Medulla oblongata (tissue), 1 donor: ENCODE measurements at regions not wholly inside any gene's neighbourhood (a gene's known extent, or its start where the extent isn't known, plus 50 kb on each side); places are given as distances from the start of the nearest gene placed in this dataset.
A peak's percentile ranks its signal among the peaks of the same experiment; 100 is the strongest.
"Not testable (repeated sequence)": the region's sequence is repeated elsewhere in the genome, so short reads cannot be mapped to it uniquely, and the experiment has no call there.

Experiments used
- DNase-seq: peaks from one replicate; pipeline ENCODE4 v3.0.0-alpha.2; 2015; ENCODE audit errors: extremely low spot score

- DNase-seq, result no peak
Measured at GRCh38 chr14:50018201-50018932, 98.0 kb downstream of the VCPKMT start.

GRCh38 chr14:50018933-50019210 lies 97.5 kb downstream of the VCPKMT start:
- DNase-seq, result no peak

- DNase-seq, result no peak
Measured at GRCh38 chr14:50020184-50020583, 96.2 kb downstream of the VCPKMT start.

GRCh38 chr14:50020799-50021198 lies 95.6 kb downstream of the VCPKMT start:
- no peak for DNase-seq

GRCh38 chr14:50021261-50022031 lies 94.9 kb downstream of the VCPKMT start:
- no peak for DNase-seq

DNA sequence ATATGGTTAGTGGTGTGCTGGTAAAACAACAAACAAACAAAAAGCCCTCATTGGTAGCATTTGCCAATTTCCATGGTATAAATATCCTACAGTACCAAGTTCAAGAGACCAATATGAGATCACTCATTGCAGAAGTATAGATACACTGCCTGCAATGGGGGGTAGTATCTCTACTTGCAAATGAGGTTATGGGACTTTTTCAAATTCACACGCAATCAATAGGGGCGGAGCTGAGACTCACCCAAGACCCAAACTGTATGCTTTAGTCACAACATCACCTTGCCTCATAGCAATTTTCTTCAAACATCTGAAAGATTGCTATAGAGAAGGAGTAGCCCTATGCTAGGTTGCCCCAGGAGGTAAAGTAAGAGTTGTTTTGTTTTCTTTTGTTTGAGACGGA lies 93.7 kb downstream of the VCPKMT start:
- no peak for DNase-seq

DNA sequence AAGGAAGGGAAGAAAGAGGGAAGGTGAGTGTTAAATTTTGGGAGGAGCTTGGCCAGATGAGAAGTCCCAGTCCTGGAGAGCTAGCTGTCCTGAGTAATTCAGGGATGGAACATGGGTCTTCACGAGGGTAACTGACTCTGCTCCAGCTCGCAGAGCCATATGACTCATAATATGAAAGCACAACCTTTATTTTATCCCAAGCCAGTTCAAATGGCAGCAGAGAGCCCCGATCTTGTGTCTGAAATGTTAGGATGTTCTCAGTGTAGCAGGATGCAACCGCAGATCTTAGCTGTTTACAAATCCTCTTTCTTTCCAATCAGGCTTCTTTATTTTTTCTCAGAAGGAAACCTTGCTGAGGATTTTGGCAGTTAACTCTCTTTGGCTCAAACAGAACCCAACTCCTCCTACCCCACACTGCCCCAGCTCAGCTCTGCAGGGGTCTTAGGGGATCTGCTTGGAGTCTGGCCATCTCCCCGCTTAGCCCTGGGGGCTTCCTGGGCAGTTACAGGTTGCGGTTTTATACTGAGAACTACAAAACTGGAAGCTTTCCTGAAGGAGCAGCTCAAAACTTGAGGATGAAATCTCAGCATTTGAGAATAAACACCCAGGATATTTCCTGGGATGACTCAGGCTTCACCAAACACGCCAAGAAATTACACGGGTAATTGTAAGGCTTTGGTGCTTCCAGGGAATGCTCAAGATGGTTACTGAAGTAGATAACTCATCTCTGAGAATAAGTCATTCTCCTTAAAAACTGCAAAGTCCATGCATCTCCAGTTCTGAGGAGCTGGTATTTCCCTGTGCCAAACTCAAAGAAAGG lies 92.5 kb downstream of the VCPKMT start:
- DNase-seq, result no peak

- DNase-seq, result no peak
Measured at GRCh38 chr14:50025073-50025472, 91.3 kb downstream of the VCPKMT start.

DNA sequence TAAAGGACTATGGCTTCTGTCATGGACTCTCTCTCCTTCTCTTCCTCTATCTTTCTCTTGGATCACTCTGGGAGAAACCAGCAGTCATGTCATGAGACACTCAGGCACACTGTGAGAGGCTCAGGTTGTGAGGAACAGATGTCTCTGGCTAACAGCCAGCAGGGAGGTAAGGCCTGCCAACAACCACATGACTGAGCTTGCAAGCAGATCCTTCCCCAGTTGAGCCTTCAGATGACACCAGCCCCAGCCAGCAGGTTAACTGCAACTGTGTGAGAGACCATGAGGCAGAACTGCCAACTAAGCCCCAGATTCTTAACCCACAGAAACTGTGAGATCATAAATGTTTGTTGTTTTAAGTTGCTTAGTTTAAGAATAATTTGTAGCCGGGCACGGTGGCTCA lies 90.6 kb downstream of the VCPKMT start:
- no peak for DNase-seq

- no peak for DNase-seq
Measured at GRCh38 chr14:50026396-50026795, 90.0 kb downstream of the VCPKMT start.

- no peak for DNase-seq
Measured at GRCh38 chr14:50027816-50028215, 88.6 kb downstream of the VCPKMT start.

DNA sequence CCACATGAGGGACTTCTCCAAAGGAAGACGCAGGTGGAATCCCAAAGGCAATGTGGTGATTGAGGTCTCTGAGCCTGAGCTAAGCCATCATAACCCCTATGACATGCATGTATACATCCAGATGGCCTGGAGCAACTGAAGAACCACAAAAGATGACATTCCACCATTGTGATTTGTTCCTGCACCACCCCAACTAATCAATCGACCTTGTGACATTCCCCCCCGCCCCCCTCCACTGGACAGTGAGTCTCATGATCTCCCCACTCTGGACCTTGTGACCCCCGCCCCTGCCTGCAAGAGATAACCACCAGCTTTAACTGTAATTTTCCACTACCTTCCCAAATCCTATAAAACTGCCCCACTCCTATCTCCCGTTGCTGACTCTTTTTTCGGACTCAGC lies 87.9 kb downstream of the VCPKMT start:
- no peak for DNase-seq

DNA sequence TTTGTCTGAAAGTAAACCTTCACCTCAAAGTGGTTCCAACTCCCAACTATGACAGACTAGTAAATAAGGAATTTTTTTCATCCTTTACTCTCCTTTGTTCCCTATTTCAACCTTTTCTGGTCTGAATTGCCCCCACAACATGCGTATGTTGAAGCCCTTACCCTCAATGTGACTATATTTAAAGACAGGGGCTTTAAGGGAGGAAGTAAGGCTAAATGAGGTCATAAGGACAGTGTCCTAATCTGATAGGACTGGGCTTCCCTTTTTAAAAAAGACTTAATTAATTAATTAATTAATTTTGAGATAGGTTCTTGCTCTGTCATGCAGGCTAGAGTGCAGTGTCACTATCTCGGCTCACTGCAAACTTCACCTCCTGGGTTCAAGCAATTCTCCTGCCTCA lies 86.3 kb downstream of the VCPKMT start:
- DNase-seq, result no peak

- not testable (repeated sequence) for DNase-seq
Measured at GRCh38 chr14:50030911-50031310, 85.5 kb downstream of the VCPKMT start.

- no peak for DNase-seq
Measured at GRCh38 chr14:50031602-50032313, 84.6 kb downstream of the VCPKMT start.

DNA sequence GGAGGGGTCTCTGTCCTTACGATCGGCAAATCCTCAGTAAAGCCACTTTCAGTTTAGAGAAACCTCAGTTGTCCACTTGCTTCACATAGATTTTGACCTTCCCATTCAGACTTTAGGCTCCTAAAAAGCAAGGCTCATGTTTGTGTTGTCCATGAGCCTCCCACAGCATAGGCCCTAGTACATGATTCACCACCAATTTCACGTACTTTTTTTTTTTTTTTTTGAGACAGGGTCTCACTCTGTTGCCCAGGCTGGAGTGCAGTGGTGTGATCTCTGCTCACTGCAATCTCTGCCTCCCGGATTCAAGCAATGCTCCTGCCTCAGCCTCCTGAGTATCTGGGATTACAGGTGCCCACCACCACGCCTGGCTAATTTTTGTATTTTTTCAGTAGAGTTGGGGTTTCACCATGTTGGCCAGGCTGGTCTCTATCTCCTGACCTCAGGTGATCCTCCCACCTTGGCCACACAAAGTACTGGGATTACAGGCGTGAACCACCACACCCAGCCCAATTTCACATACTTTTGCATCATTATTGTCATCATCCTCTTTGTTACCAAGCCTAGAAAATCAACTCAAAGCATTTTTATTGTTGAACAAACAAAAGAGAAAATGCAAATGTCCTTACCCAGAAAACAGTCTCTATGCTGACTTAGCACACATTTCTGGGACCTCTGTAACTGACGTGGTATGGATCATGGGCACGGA lies 83.8 kb downstream of the VCPKMT start:
- DNase-seq, result not testable (repeated sequence)

DNA sequence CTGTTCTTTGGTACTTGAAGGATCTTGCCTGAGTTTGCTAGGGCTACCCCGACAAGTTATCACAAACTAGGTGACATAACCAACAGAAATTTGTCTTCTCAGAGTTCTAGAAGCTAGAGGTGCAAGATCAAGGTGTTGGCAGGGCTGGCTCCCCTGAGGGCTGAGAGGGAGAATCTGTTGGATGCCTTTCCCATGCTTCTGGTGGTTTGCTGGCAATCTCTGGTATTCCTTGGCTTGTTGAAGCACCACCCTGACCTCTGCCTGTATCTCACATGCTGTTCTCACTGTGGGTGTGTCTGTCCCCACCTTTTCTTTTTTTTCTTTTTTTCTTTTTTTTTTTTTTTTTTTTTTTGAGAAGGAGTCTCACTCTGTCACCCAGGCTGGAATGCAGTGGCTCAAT lies 81.2 kb downstream of the VCPKMT start:
- no peak for DNase-seq

DNA sequence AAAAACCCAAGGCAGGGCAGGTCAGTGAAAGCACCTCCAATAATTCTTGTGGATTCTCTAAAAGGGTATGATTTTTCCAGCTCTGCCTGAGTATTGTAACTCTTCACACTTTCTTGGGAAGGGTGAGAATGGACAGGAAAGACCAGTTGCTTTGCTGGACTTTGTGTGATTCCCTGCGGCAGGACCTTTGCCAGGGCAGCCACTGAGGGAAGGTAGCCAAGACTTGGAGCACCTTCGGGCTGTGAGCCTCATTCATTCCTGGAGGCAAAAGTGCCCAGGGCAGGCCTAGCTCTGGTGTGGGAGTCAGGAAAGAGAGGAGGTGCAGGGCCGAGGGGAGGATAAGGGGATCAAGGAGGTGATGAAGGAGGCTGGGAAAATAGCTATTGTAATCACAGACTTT lies 80.2 kb downstream of the VCPKMT start:
- DNase-seq, result no peak

DNA sequence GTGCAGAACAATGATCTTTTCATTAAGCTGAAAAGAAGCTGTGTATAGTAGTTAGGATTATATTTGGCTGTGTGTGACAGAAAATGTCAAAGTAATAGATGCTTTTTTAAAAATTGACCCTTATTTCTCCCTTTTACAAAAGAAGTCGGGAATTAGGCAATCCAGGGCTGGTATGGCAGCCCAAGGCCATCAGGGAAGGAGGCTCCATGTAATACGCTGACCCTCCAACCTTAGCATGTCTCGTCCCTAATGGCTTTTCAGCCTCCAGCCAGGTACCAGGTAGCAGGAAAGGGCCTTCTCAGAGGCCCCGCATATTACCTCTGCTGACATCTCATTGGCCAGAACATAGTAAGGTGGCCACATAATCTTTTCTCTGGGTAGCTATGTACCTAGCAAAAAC lies 79.7 kb downstream of the VCPKMT start:
- no peak for DNase-seq

DNA sequence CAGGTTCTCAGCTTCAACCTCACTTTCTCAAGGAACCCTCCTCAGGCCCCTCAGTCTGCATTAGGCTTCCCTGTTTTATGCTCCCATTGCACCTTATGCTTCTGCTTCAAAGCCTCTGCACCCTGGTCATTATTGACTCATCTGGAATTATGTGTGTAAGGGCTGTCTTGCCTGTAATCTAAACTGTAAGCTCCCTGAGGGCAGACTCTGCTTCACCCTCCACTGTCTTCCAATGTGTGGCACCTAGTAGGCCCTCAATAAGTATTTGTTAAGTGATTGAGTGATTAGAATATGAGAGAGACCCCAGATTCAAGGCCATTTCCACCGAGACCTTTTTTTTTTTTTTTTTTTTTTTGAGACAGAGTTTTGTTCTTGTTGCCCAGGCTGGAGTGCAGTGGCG lies 79.1 kb downstream of the VCPKMT start:
- no peak for DNase-seq

GRCh38 chr14:50037852-50038251 lies 78.5 kb downstream of the VCPKMT start:
- peak; percentile 51 for DNase-seq
